Astrocyte (in vitro differentiated cells and primary cell): ENCODE measurements at regions not wholly inside any gene's neighbourhood (a gene's known extent, or its start where the extent isn't known, plus 50 kb on each side); places are given as distances from the start of the nearest gene placed in this dataset.

Source experiments
- DNase-seq: peaks from one replicate; pipeline ENCODE4 v3.0.0-alpha.2; 2010; ENCODE audit warnings: low read depth
- FAIRE-seq: peaks from 2 replicates; lab custom pipeline; 2011; peaks lifted over from hg19 to GRCh38; lab: Jason Lieb, UNC
- H2AFZ ChIP-seq: 2 replicates; pipeline ENCODE4 v1.6.0; 2012; ENCODE audit warnings: low read depth, low read length, inconsistent platforms
- H3K27ac ChIP-seq: 2 replicates; pipeline ENCODE4 v1.5.1; 2011; ENCODE audit warnings: low read depth, low read length, inconsistent platforms
- H3K27me3 ChIP-seq: 2 replicates; pipeline ENCODE4 v1.6.0; 2011; ENCODE audit warnings: low read length, inconsistent platforms; ENCODE audit not compliant: insufficient read depth
- H3K36me3 ChIP-seq: 2 replicates; pipeline ENCODE4 v1.5.1; 2011; ENCODE audit warnings: low read length, inconsistent platforms; ENCODE audit not compliant: insufficient read depth
- H3K4me1 ChIP-seq: 2 replicates; pipeline ENCODE4 v1.5.1; 2011; ENCODE audit warnings: low read length, inconsistent platforms; ENCODE audit not compliant: insufficient read depth
- H3K4me2 ChIP-seq: 2 replicates; pipeline ENCODE4 v1.6.0; 2012; ENCODE audit warnings: low read length, inconsistent platforms
- H3K4me3 ChIP-seq: 2 replicates; pipeline ENCODE4 v1.5.1; 2011; ENCODE audit warnings: low read depth, mild to moderate bottlenecking, low read length, inconsistent platforms; ENCODE audit not compliant: insufficient read depth
- H3K79me2 ChIP-seq: 2 replicates; pipeline ENCODE4 v1.6.0; 2012; ENCODE audit warnings: mild to moderate bottlenecking, low read length, inconsistent platforms; ENCODE audit not compliant: insufficient read depth
- H3K9ac ChIP-seq: 2 replicates; pipeline ENCODE4 v1.6.0; 2012; ENCODE audit warnings: mild to moderate bottlenecking, low read length, inconsistent platforms
- H3K9me3 ChIP-seq: 2 replicates; pipeline ENCODE4 v1.5.1; 2012; ENCODE audit warnings: low read depth, mild to moderate bottlenecking, low read length, inconsistent platforms; ENCODE audit not compliant: insufficient read depth
- H4K20me1 ChIP-seq: 2 replicates; pipeline ENCODE4 v1.6.0; 2012; ENCODE audit warnings: low read length, inconsistent platforms; ENCODE audit not compliant: insufficient read depth
- H3K27ac Mint-ChIP-seq: one replicate; pipeline ENCODE4 v1.8.0; 2021; ENCODE audit warnings: mild to moderate bottlenecking, mixed read lengths; ENCODE audit not compliant: unreplicated experiment
- H3K27me3 Mint-ChIP-seq: one replicate; pipeline ENCODE4 v1.8.0; 2021; ENCODE audit warnings: low read depth, mixed read lengths; ENCODE audit not compliant: unreplicated experiment
- H3K36me3 Mint-ChIP-seq: one replicate; pipeline ENCODE4 v1.8.0; 2021; ENCODE audit warnings: low read depth, mixed read lengths; ENCODE audit not compliant: unreplicated experiment
- H3K4me1 Mint-ChIP-seq: one replicate; pipeline ENCODE4 v1.8.0; 2021; ENCODE audit warnings: low read depth, mixed read lengths; ENCODE audit not compliant: unreplicated experiment
- H3K4me3 Mint-ChIP-seq: one replicate; pipeline ENCODE4 v1.8.0; 2021; ENCODE audit warnings: mild to moderate bottlenecking, moderate library complexity, mixed read lengths; ENCODE audit not compliant: unreplicated experiment
- H3K9me3 Mint-ChIP-seq: one replicate; pipeline ENCODE4 v1.8.0; 2021; ENCODE audit warnings: mild to moderate bottlenecking, mixed read lengths; ENCODE audit not compliant: unreplicated experiment
- CTCF ChIP-seq: IDR thresholded peaks from 2 replicates; pipeline ENCODE4 v1.5.1; 2011; ENCODE audit warnings: low read depth, mild to moderate bottlenecking, inconsistent platforms, low read length, moderate library complexity; ENCODE audit not compliant: insufficient read depth
- EZH2 ChIP-seq: IDR thresholded peaks from 2 replicates; pipeline ENCODE4 v1.6.1; 2012; ENCODE audit warnings: mild to moderate bottlenecking, low read length, inconsistent platforms; ENCODE audit not compliant: insufficient read depth

- Histone ChIP-seq H3K27ac (no peak overlapping the region), H4K20me1 (no peaks in the 10 kb centered on the region), H2AFZ (no peak overlapping the region), H3K9me3 (no peaks in the 10 kb centered on the region), H3K27me3 (no peaks in the 10 kb centered on the region), H3K36me3 (no peaks in the 10 kb centered on the region), H3K4me3 (no peak overlapping the region), H3K79me2 (no peaks in the 10 kb centered on the region), H3K4me2 (no peak overlapping the region), H3K4me1 (peaks cover 11% of the 10 kb centered on the region), H3K9ac (no peak overlapping the region)
- FAIRE-seq = no peak
- Mint-ChIP-seq H3K27me3 (peaks cover 55% of the 10 kb centered on the region), H3K27ac (no peak overlapping the region), H3K9me3 (peaks cover 6% of the 10 kb centered on the region), H3K4me1 (peaks cover 9% of the 10 kb centered on the region), H3K4me3 (no peak overlapping the region), H3K36me3 (no peaks in the 10 kb centered on the region)
- TF ChIP-seq CTCF (no peak), EZH2 (no peak)
- DNase-seq = no peak
Measured at GRCh38 chr10:78225594-78225993, 191.9 kb downstream of the RPS24 start.

- Histone ChIP-seq H3K9ac (no peak overlapping the region), H3K27me3 (no peaks in the 10 kb centered on the region), H3K27ac (no peak overlapping the region), H3K9me3 (no peaks in the 10 kb centered on the region), H3K4me1 (peaks cover 7% of the 10 kb centered on the region), H3K4me3 (no peak overlapping the region), H4K20me1 (no peaks in the 10 kb centered on the region), H2AFZ (no peak overlapping the region), H3K36me3 (no peaks in the 10 kb centered on the region), H3K4me2 (no peak overlapping the region), H3K79me2 (no peaks in the 10 kb centered on the region)
- no peak for TF ChIP-seq EZH2
- TF ChIP-seq CTCF = no peak
- DNase-seq (no peak), FAIRE-seq (no peak)
- Mint-ChIP-seq H3K4me3 (no peak overlapping the region), H3K9me3 (peaks cover 5% of the 10 kb centered on the region), H3K36me3 (no peaks in the 10 kb centered on the region), H3K27ac (no peak overlapping the region), H3K27me3 (peaks cover 55% of the 10 kb centered on the region), H3K4me1 (peaks cover 5% of the 10 kb centered on the region)
Measured at GRCh38 chr10:78229489-78229888, 195.8 kb downstream of the RPS24 start.

GRCh38 chr10:78229950-78230675 is 196.4 kb downstream of the RPS24 start:
- H3K79me2 ChIP-seq = no peaks in the 10 kb centered on the region
- DNase-seq (no peak), FAIRE-seq (no peak)
- no peaks in the 10 kb centered on the region for H3K36me3 ChIP-seq
- no peak overlapping the region for H3K27ac ChIP-seq
- peaks cover 55% of the 10 kb centered on the region for H3K27me3 Mint-ChIP-seq
- H3K4me3 Mint-ChIP-seq = no peak overlapping the region
- no peaks in the 10 kb centered on the region for H3K9me3 ChIP-seq
- no peaks in the 10 kb centered on the region for H3K36me3 Mint-ChIP-seq
- H3K9me3 Mint-ChIP-seq = peaks cover 5% of the 10 kb centered on the region
- no peak overlapping the region for H3K4me3 ChIP-seq
- H3K4me1 Mint-ChIP-seq = no peaks in the 10 kb centered on the region
- no peaks in the 10 kb centered on the region for H3K27me3 ChIP-seq
- H3K4me2 ChIP-seq = no peak overlapping the region
- no peak overlapping the region for H2AFZ ChIP-seq
- H3K9ac ChIP-seq = no peak overlapping the region
- H3K4me1 ChIP-seq = peaks cover 1% of the 10 kb centered on the region
- H4K20me1 ChIP-seq = no peaks in the 10 kb centered on the region
- no peak for TF ChIP-seq CTCF
- no peak for TF ChIP-seq EZH2
- H3K27ac Mint-ChIP-seq = no peak overlapping the region
